Transverse colon (tissue), 4 donors: ENCODE measurements at regions not wholly inside any gene's neighbourhood (a gene's known extent, or its start where the extent isn't known, plus 50 kb on each side); places are given as distances from the start of the nearest gene placed in this dataset.

Source experiments
- DNase-seq: peaks from one replicate; pipeline ENCODE4 v3.0.0-alpha.2; 2019
- H3K27ac ChIP-seq, 4 donors: fragments of 200-600 bp; sonication (generic); 2 replicates each; pipeline ENCODE4 v1.5.1; 2016 to 2018; ENCODE audit warnings: inconsistent platforms in 4 of 4
- H3K27me3 ChIP-seq: fragments of 200-600 bp; sonication (generic); 2 replicates; pipeline ENCODE4 v1.5.1; 2017; ENCODE audit warnings: inconsistent platforms
- H3K36me3 ChIP-seq, 4 donors: fragments of 200-600 bp; sonication (generic); 2 replicates each; pipeline ENCODE4 v1.5.1; 2017 to 2019; ENCODE audit warnings: inconsistent platforms in 4 of 4
- H3K4me1 ChIP-seq, 4 donors: fragments of 200-600 bp; sonication (generic); 2 replicates each; pipeline ENCODE4 v1.5.1; 2017 to 2020; ENCODE audit warnings: inconsistent platforms in 4 of 4
- H3K4me3 ChIP-seq, 4 donors: fragments of 200-600 bp; sonication (generic); 1 replicate in 1 of 4; 2 replicates in 3 of 4; pipeline versions ENCODE4 v1.5.1 to v1.6.1; 2017 to 2019; ENCODE audit warnings: inconsistent platforms in 4 of 4
- H3K9me3 ChIP-seq, 2 donors: fragments of 200-600 bp; sonication (generic); 2 replicates each; pipeline ENCODE4 v1.5.1; 2017 to 2019; ENCODE audit warnings: inconsistent platforms in 2 of 2
- CTCF ChIP-seq, 5 experiments: fragments of 200-600 bp in 3 of 5; fragments of 450-650 bp in 2 of 5; sonication (generic) in 3 of 5; IDR thresholded peaks; 1 replicate in 2 of 5; 2 replicates in 3 of 5; pipeline ENCODE4 v1.5.1; 2016 to 2017; ENCODE audit warnings: antibody characterized with exemption in 5 of 5, inconsistent platforms in 3 of 5, mild to moderate bottlenecking in 2 of 5, moderate library complexity in 1 of 5
- EP300 ChIP-seq: sonication (generic); formaldehyde crosslinking; IDR thresholded peaks from one replicate; pipeline ENCODE4 v1.6.1; 2017; ENCODE audit warnings: antibody characterized with exemption, low read depth
- POLR2A ChIP-seq: fragments of 450-650 bp; IDR thresholded peaks from one replicate; pipeline ENCODE4 v1.6.1; 2016; ENCODE audit warnings: antibody characterized with exemption, mild to moderate bottlenecking, moderate library complexity
- POLR2AphosphoS5 ChIP-seq, 3 donors: sonication (generic); formaldehyde crosslinking; IDR thresholded peaks; one replicate each; pipeline ENCODE4 v1.6.1; 2016; ENCODE audit warnings: antibody characterized with exemption in 3 of 3
- WGBS, 2 donors: methylation state at CpG; one replicate each; pipeline ENCODE4 v1.1.5; 2018; ENCODE audit warnings: low coverage in 1 of 2; 5-methylcytosine and 5-hydroxymethylcytosine counted together
- in situ Hi-C, 4 donors: fragments of 200-750 bp; cut with MboI; loops; one replicate each; pipeline versions ENCODE4 v1.15.0 to v1.15.1; 2017; ENCODE audit warnings: low sequenced_read_pairs in 3 of 4, low pct_ligation_motif_present in 1 of 4, low pct_unique_long_range_greater_than_20kb in 1 of 4
- intact Hi-C: fragments of 100-400 bp; cut with DNase I; formaldehyde crosslinking; loops from one replicate; pipeline ENCODE4 v1.15.1; 2023; ENCODE audit warnings: low total_unique reads

DNA sequence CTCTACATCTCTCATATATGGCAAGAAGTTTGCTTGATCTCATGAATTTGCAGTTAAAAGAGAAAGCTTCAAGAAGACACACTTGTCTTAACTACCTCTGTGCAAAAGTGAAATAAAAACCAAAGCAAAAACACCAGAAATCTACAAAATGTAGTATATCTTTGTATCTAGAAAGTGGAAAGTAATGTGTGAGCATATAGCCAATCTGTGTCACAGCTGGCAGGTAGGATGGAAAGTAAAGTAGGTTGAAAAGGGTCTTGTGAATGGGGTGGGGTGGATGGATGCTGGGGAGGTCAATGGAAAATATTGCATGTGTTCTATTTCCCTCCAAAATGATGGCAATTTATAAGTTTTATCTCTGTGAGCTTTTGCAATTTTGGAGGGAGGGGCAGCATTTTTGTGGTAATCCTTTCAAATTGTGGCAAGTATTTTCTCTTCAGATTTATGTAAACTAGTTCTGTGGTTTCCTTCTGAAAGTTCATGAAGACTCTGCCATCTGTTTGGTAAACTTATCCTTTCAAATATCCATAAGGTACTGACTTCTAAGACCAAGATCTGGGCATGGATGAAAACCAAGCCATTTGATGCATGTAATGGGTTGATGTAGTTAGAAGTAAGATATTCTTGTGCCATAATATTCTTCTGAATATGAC, 215.9 kb upstream of the GIMD1 start:
- Histone ChIP-seq H3K4me3 (no peak overlapping the region), H3K4me1 (peaks cover 0 to 30% (median 8%) of the 10 kb centered on the region in 4 donors), H3K9me3 (no peaks in the 10 kb centered on the region), H3K36me3 (no peaks in the 10 kb centered on the region), H3K27me3 (no peaks in the 10 kb centered on the region), H3K27ac (peak overlapping the region in 2 of 4 donors; percentile 44 to 55)
- in situ Hi-C loops: no loop called here
- intact Hi-C loops: no loop called here
- TF ChIP-seq EP300: no peak
- no peak for TF ChIP-seq POLR2A
- TF ChIP-seq POLR2AphosphoS5 (IDR thresholded peaks at IDR 0.05): no peak
- no peak for TF ChIP-seq CTCF (IDR thresholded peaks at IDR 0.05)
- no peak for DNase-seq

DNA sequence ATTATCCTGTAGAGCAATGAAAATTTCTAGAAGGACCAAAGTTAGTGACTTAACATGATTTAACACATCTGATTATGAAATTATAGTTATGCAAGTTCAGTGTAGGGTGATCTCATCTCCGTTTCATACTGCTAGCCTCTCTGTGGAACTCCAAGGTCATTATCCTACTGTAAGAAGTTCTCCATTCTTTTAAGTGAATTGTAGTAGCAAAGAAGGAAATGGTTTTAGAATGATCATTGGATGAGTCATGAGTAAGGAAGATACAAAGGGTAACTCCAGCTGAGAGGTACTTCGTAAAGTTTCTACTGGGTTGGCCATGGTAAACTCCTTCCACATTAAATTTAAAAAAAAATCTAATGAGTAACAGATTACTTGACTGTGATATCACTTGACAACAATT, 215.0 kb upstream of the GIMD1 start:
- H3K27ac ChIP-seq: peak overlapping the region in 3 of 4 donors; percentile 27 to 55 (median 44)

DNA sequence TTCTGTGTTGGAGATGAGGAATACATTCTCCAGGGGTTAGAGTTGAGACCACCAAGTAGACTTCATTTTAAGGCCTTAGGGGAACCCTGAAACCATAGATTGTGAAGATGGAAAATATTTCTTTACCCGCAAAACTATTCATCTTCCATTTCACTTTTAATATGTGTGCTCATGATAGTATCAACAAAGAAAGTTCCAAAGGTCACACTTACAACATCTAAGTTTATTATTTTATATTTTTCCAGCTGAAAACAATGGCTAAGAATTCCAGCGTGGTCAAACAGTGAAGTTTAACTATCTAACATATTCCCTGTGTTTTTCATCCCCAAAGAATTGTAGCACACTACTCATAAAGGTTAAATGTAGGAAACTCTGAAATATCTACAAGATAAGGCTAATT, 214.5 kb upstream of the GIMD1 start:
- H3K27me3 ChIP-seq: no peaks in the 10 kb centered on the region
- WGBS, 2 donors: 41 to 58% methylated on average over 2 of the region's 2 CpGs
- intact Hi-C loops: no loop called here
- no peaks in the 10 kb centered on the region for H3K36me3 ChIP-seq
- no peak for DNase-seq
- H3K27ac ChIP-seq: peak overlapping the region in 3 of 4 donors; percentile 27 to 55 (median 44)
- in situ Hi-C loops: no loop called here
- TF ChIP-seq EP300: no peak
- no peak for TF ChIP-seq CTCF (IDR thresholded peaks at IDR 0.05)
- TF ChIP-seq POLR2A: no peak
- no peak for TF ChIP-seq POLR2AphosphoS5 (IDR thresholded peaks at IDR 0.05)
- no peaks in the 10 kb centered on the region for H3K9me3 ChIP-seq
- H3K4me3 ChIP-seq: no peak overlapping the region
- peaks cover 0 to 30% (median 8%) of the 10 kb centered on the region in 4 donors for H3K4me1 ChIP-seq

More for the DNA sequence above, 215.0 kb upstream of the GIMD1 start:
- TF ChIP-seq POLR2AphosphoS5 (IDR thresholded peaks at IDR 0.05) (no peak), CTCF (IDR thresholded peaks at IDR 0.05) (no peak), POLR2A (no peak), EP300 (no peak)
- Histone ChIP-seq H3K36me3 (no peaks in the 10 kb centered on the region), H3K4me1 (peaks cover 0 to 30% (median 8%) of the 10 kb centered on the region in 4 donors), H3K9me3 (no peaks in the 10 kb centered on the region), H3K4me3 (no peak overlapping the region), H3K27me3 (no peaks in the 10 kb centered on the region)
- in situ Hi-C loops: no loop called here
- DNase-seq: no peak
- intact Hi-C loops: no loop called here
- WGBS, 2 donors: 42 to 45% methylated on average over 2 of the region's 2 CpGs

GRCh38 chr4:106582103-106582502, 213.5 kb upstream of the GIMD1 start:
- no peak for TF ChIP-seq POLR2AphosphoS5 (IDR thresholded peaks at IDR 0.05)
- TF ChIP-seq EP300: no peak
- no peak for TF ChIP-seq CTCF (IDR thresholded peaks at IDR 0.05)
- TF ChIP-seq POLR2A: no peak
- H3K27ac ChIP-seq: no peak overlapping the region
- H3K36me3 ChIP-seq: no peaks in the 10 kb centered on the region
- intact Hi-C loops: no loop called here
- H3K4me1 ChIP-seq: peaks cover 0 to 26% (median 8%) of the 10 kb centered on the region in 4 donors
- in situ Hi-C loops: no loop called here
- H3K27me3 ChIP-seq: no peaks in the 10 kb centered on the region
- DNase-seq: no peak
- H3K9me3 ChIP-seq: no peaks in the 10 kb centered on the region
- no peak overlapping the region for H3K4me3 ChIP-seq
